ENCODE measurements at regions not wholly inside any gene's neighbourhood (a gene's known extent, or its start where the extent isn't known, plus 50 kb on each side); places are given as distances from the start of the nearest gene placed in this dataset.

DNA sequence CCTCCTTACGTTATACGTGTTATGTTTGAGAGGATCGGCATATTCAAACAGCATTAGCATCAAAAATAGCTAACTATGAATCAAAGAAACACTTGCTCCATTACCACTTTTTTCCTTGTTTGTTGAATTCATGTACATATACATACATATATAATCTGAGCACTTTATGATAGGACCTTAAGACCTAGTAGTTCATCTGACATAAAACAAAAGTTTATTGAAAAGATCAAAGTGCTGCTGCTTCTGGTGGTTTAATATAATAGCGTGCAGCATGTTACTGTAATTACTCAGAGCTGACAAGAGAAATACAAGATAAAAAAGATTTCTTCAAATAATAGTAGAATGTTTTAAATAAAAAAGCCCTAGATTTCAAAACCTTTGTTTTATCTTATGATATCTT lies 1850.9 kb upstream of the LRRTM1 start:
- ATAC-seq (no peak), FAIRE-seq (no peak), DNase-seq (ENCODE audit: extremely low read depth in 1 of 4, low spot score in 3 of 4) (no peak)
- no peaks in the 10 kb centered on the region for H3K27me3 ChIP-seq (ENCODE audit: control insufficient read depth in 2 of 2, insufficient read depth in 2 of 2, low read length in 2 of 2)
- H3K9ac ChIP-seq (ENCODE audit: insufficient read depth in 1 of 2, low read depth in 2 of 2, low read length in 2 of 2), result no peak overlapping the region
- no peak for TF ChIP-seq MEF2D (tag; conservative IDR thresholded peaks at IDR 0.05; ENCODE audit: low read depth)
- no peak for TF ChIP-seq ZNF778 (CRISPR knock-in tag; IDR thresholded peaks at IDR 0.05)
- H3K9me1 ChIP-seq (ENCODE audit: control insufficient read depth, insufficient read depth, low read length), result no peaks in the 10 kb centered on the region
- H3K4me1 ChIP-seq (replicated peaks in 1 of 2; ENCODE audit: control insufficient read depth in 2 of 2, insufficient read depth in 2 of 2, low read length in 2 of 2), result no peaks in the 10 kb centered on the region
- no peak overlapping the region for H3K27ac ChIP-seq (ENCODE audit: extremely low read depth, low read depth, low read length)
- no peaks in the 10 kb centered on the region; the same call in 1 of the 2 replicates for H3K9me3 ChIP-seq (replicated peaks; ENCODE audit: control insufficient read depth, insufficient read depth, low read depth, low read length)
- BruUV-seq (replicated peaks), result no TSS peak
- no peaks in the 10 kb centered on the region for H3K79me2 ChIP-seq (ENCODE audit: control insufficient read depth, insufficient read depth, low read length)
- no peak overlapping the region for H2AFZ ChIP-seq (ENCODE audit: low read depth, low read length)
- H3K4me3 ChIP-seq, result no peak overlapping the region
- ChIA-PET CTCF (ENCODE audit: low intra/inter-chr PET ratio) (no interaction called here), POLR2A (no interaction called here)
- no peak overlapping the region for H3K4me2 ChIP-seq (ENCODE audit: insufficient read depth, low read length)
- no peaks in the 10 kb centered on the region for H3K36me3 ChIP-seq (ENCODE audit: control insufficient read depth, insufficient read depth, low read length)
- no peaks in the 10 kb centered on the region for H4K20me1 ChIP-seq (replicated peaks; ENCODE audit: control insufficient read depth, insufficient read depth, low read length)
- in situ Hi-C loops (cut with MboI) (no loop called here), intact Hi-C loops (cut with micrococcal nuclease) (no loop called here)
- 4% methylated on average over 4 of the region's 4 CpGs for WGBS (ENCODE audit: insufficient coverage, low coverage, missing lambda C conversion rate)

DNA sequence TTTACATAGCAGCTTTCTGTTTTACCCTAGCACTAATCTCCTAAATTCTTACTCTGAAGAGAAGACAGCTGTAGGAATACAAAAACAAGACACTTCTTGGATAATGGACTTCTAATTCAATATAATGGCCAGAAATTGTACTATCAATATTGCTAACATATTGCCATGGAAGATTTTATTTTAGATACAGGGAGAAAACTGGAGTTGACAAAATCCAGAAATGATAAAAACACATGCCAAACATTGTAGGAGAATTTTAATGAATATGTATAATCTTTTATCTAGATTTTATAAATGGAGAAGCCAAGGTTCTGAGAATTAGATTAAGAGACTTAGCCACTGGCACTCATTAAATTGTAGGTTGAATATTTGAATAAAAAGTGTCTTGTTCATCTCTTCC lies 1838.8 kb upstream of the LRRTM1 start:
- intact Hi-C loops (cut with micrococcal nuclease) (no loop called here), in situ Hi-C loops (cut with MboI) (no loop called here)
- Histone ChIP-seq H3K4me2 (ENCODE audit: insufficient read depth, low read length) (no peak overlapping the region), H3K9ac (ENCODE audit: insufficient read depth in 1 of 2, low read depth in 2 of 2, low read length in 2 of 2) (no peak overlapping the region), H3K4me3 (no peak overlapping the region), H3K27me3 (ENCODE audit: control insufficient read depth in 2 of 2, insufficient read depth in 2 of 2, low read length in 2 of 2) (no peaks in the 10 kb centered on the region), H3K27ac (ENCODE audit: extremely low read depth, low read depth, low read length) (no peak overlapping the region), H2AFZ (ENCODE audit: low read depth, low read length) (no peak overlapping the region), H4K20me1 (replicated peaks; ENCODE audit: control insufficient read depth, insufficient read depth, low read length) (no peaks in the 10 kb centered on the region), H3K79me2 (ENCODE audit: control insufficient read depth, insufficient read depth, low read length) (no peaks in the 10 kb centered on the region), H3K36me3 (ENCODE audit: control insufficient read depth, insufficient read depth, low read length) (no peaks in the 10 kb centered on the region), H3K9me1 (ENCODE audit: control insufficient read depth, insufficient read depth, low read length) (no peaks in the 10 kb centered on the region), H3K9me3 (replicated peaks; ENCODE audit: control insufficient read depth, insufficient read depth, low read depth, low read length) (no peaks in the 10 kb centered on the region; the same call in none of the 2 replicates), H3K4me1 (replicated peaks in 1 of 2; ENCODE audit: control insufficient read depth in 2 of 2, insufficient read depth in 2 of 2, low read length in 2 of 2) (no peaks in the 10 kb centered on the region)
- POLR2A ChIA-PET, result no interaction called here
- BruUV-seq (replicated peaks), result no TSS peak
- CTCF ChIA-PET (ENCODE audit: low intra/inter-chr PET ratio), result no interaction called here
- TF ChIP-seq HOXB6 (CRISPR knock-in tag; IDR thresholded peaks at IDR 0.05; ENCODE audit: borderline replicate concordance) (no peak), MCM2 (IDR thresholded peaks at IDR 0.05; ENCODE audit: low read depth) (no peak), CEBPZ (IDR thresholded peaks at IDR 0.05; ENCODE audit: borderline replicate concordance, low read depth, low read length) (no peak), DNMT1 (IDR thresholded peaks at IDR 0.05) (no peak), ZNF280A (IDR thresholded peaks at IDR 0.05; ENCODE audit: low read depth, partially characterized antibody) (no peak), ZNF57 (CRISPR knock-in tag; IDR thresholded peaks at IDR 0.05) (no peak), ARHGAP35 (IDR thresholded peaks at IDR 0.05; ENCODE audit: partially characterized antibody) (no peak)
- TF ChIP-seq, protein P1, sequence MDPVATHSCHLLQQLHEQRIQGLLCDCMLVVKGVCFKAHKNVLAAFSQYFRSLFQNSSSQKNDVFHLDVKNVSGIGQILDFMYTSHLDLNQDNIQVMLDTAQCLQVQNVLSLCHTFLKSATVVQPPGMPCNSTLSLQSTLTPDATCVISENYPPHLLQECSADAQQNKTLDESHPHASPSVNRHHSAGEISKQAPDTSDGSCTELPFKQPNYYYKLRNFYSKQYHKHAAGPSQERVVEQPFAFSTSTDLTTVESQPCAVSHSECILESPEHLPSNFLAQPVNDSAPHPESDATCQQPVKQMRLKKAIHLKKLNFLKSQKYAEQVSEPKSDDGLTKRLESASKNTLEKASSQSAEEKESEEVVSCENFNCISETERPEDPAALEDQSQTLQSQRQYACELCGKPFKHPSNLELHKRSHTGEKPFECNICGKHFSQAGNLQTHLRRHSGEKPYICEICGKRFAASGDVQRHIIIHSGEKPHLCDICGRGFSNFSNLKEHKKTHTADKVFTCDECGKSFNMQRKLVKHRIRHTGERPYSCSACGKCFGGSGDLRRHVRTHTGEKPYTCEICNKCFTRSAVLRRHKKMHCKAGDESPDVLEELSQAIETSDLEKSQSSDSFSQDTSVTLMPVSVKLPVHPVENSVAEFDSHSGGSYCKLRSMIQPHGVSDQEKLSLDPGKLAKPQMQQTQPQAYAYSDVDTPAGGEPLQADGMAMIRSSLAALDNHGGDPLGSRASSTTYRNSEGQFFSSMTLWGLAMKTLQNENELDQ (CRISPR knock-in tag; IDR thresholded peaks at IDR 0.05; ENCODE audit: borderline replicate concordance), result no peak
- FAIRE-seq (no peak), ATAC-seq (no peak), DNase-seq (ENCODE audit: extremely low read depth in 1 of 4, low spot score in 3 of 4) (no peak)
